ENCODE measurements at regions not wholly inside any gene's neighbourhood (a gene's known extent, or its start where the extent isn't known, plus 50 kb on each side); places are given as distances from the start of the nearest gene placed in this dataset.

- H3K4me3 ChIP-seq = no peak overlapping the region
- DNase-seq (no peak), ATAC-seq (ENCODE audit: insufficient read depth, low FRiP score) (no peak)
- no peak overlapping the region for H3K27ac ChIP-seq (ENCODE audit: low read depth in 1 of 2, low read length in 1 of 2)
- no peaks in the 10 kb centered on the region for H3K36me3 ChIP-seq (ENCODE audit: control insufficient read depth in 4 of 4, insufficient read depth in 4 of 4, low read length in 4 of 4)
- no peak overlapping the region for H3K9ac ChIP-seq (ENCODE audit: insufficient read depth in 1 of 2, low read length in 2 of 2)
- 82 to 91% methylated on average over 4 of the region's 4 CpGs for WGBS, 2 donors
- H3K4me1 ChIP-seq (ENCODE audit: control insufficient read depth in 5 of 5, insufficient read depth in 5 of 5, low read length in 5 of 5) = no peaks in the 10 kb centered on the region
- TF ChIP-seq CTCF (IDR thresholded peaks at IDR 0.05; ENCODE audit: control extremely low read depth, extremely low read depth) = no peak
- H3K9me3 ChIP-seq (ENCODE audit: control insufficient read depth in 4 of 4, insufficient read depth in 3 of 4, low read length in 3 of 4) = peaks cover 0 to 4% (median 1%) of the 10 kb centered on the region in 4 donors
- peaks cover 0 to 4% (median 0%) of the 10 kb centered on the region in 3 donors for H3K27me3 ChIP-seq (ENCODE audit: control insufficient read depth in 3 of 3, insufficient read depth in 3 of 3, low read length in 2 of 3)
These were observed 117.6 kb downstream of the ZNF280B start for GRCh38 chr22:22390989-22391388.

- Histone ChIP-seq H3K9me3 (ENCODE audit: control insufficient read depth in 4 of 4, insufficient read depth in 3 of 4, low read length in 3 of 4) (peaks cover 0 to 4% (median 1%) of the 10 kb centered on the region in 4 donors), H3K9ac (ENCODE audit: insufficient read depth in 1 of 2, low read length in 2 of 2) (no peak overlapping the region), H3K36me3 (ENCODE audit: control insufficient read depth in 4 of 4, insufficient read depth in 4 of 4, low read length in 4 of 4) (no peaks in the 10 kb centered on the region), H3K27me3 (ENCODE audit: control insufficient read depth in 3 of 3, insufficient read depth in 3 of 3, low read length in 2 of 3) (peaks cover 0 to 4% (median 0%) of the 10 kb centered on the region in 3 donors), H3K27ac (ENCODE audit: low read depth in 1 of 2, low read length in 1 of 2) (no peak overlapping the region), H3K4me1 (ENCODE audit: control insufficient read depth in 5 of 5, insufficient read depth in 5 of 5, low read length in 5 of 5) (no peaks in the 10 kb centered on the region), H3K4me3 (no peak overlapping the region)
- DNase-seq (no peak), ATAC-seq (ENCODE audit: insufficient read depth, low FRiP score) (no peak)
- TF ChIP-seq CTCF (IDR thresholded peaks at IDR 0.05; ENCODE audit: control extremely low read depth, extremely low read depth) = no peak
These were observed 117.0 kb downstream of the ZNF280B start for GRCh38 chr22:22391543-22391942.

GRCh38 chr22:22392131-22392530 is 116.4 kb downstream of the ZNF280B start:
- ATAC-seq (ENCODE audit: insufficient read depth, low FRiP score) (no peak), DNase-seq (no peak)
- Histone ChIP-seq H3K36me3 (ENCODE audit: control insufficient read depth in 4 of 4, insufficient read depth in 4 of 4, low read length in 4 of 4) (no peaks in the 10 kb centered on the region), H3K9me3 (ENCODE audit: control insufficient read depth in 4 of 4, insufficient read depth in 3 of 4, low read length in 3 of 4) (peaks cover 0 to 4% (median 1%) of the 10 kb centered on the region in 4 donors), H3K4me1 (ENCODE audit: control insufficient read depth in 5 of 5, insufficient read depth in 5 of 5, low read length in 5 of 5) (no peaks in the 10 kb centered on the region), H3K27me3 (ENCODE audit: control insufficient read depth in 3 of 3, insufficient read depth in 3 of 3, low read length in 2 of 3) (peaks cover 0 to 4% (median 0%) of the 10 kb centered on the region in 3 donors), H3K9ac (ENCODE audit: insufficient read depth in 1 of 2, low read length in 2 of 2) (no peak overlapping the region), H3K27ac (ENCODE audit: low read depth in 1 of 2, low read length in 1 of 2) (no peak overlapping the region), H3K4me3 (no peak overlapping the region)
- TF ChIP-seq CTCF (IDR thresholded peaks at IDR 0.05; ENCODE audit: control extremely low read depth, extremely low read depth) = no peak
- 62 to 82% methylated on average over 4 of the region's 4 CpGs for WGBS, 2 donors

- Histone ChIP-seq H3K27me3 (ENCODE audit: control insufficient read depth in 3 of 3, insufficient read depth in 3 of 3, low read length in 2 of 3) (no peaks in the 10 kb centered on the region), H3K9me3 (ENCODE audit: control insufficient read depth in 4 of 4, insufficient read depth in 3 of 4, low read length in 3 of 4) (peaks cover 0 to 4% (median 1%) of the 10 kb centered on the region in 4 donors), H3K36me3 (ENCODE audit: control insufficient read depth in 4 of 4, insufficient read depth in 4 of 4, low read length in 4 of 4) (no peaks in the 10 kb centered on the region), H3K4me3 (no peak overlapping the region), H3K4me1 (ENCODE audit: control insufficient read depth in 5 of 5, insufficient read depth in 5 of 5, low read length in 5 of 5) (peaks cover 0 to 3% (median 0%) of the 10 kb centered on the region in 5 donors), H3K27ac (ENCODE audit: low read depth in 1 of 2, low read length in 1 of 2) (no peak overlapping the region), H3K9ac (ENCODE audit: insufficient read depth in 1 of 2, low read length in 2 of 2) (no peak overlapping the region)
- ATAC-seq (ENCODE audit: insufficient read depth, low FRiP score) (no peak), DNase-seq (no peak)
- TF ChIP-seq CTCF (IDR thresholded peaks at IDR 0.05; ENCODE audit: control extremely low read depth, extremely low read depth) = no peak
- 79 to 97% methylated on average over 1 of the region's 1 CpG for WGBS, 2 donors
These were observed 114.0 kb downstream of the ZNF280B start for GRCh38 chr22:22394591-22394990.
